ENCODE measurements at regions not wholly inside any gene's neighbourhood (a gene's known extent, or its start where the extent isn't known, plus 50 kb on each side); places are given as distances from the start of the nearest gene placed in this dataset.
"Not testable (repeated sequence)": the region's sequence is repeated elsewhere in the genome, so short reads cannot be mapped to it uniquely, and the experiment has no call there.

- Histone ChIP-seq H2AFZ (replicated peaks; ENCODE audit: low read length, poor library complexity) (no peak overlapping the region), H3K9me1 (ENCODE audit: insufficient read depth, low read length) (no peaks in the 10 kb centered on the region), H4K8ac (ENCODE audit: low read depth in 2 of 2, low read length in 2 of 2) (no peak overlapping the region), H4K5ac (ENCODE audit: low read depth, low read length) (no peak overlapping the region), H3K18ac (ENCODE audit: low read depth, low read length) (no peak overlapping the region), H3K14ac (replicated peaks; ENCODE audit: low read depth, low read length) (no peak overlapping the region), H2BK5ac (ENCODE audit: low read depth, low read length, poor library complexity, severe bottlenecking) (no peak overlapping the region), H4K91ac (ENCODE audit: insufficient read depth, low read depth, low read length) (no peak overlapping the region), H3K79me1 (ENCODE audit: low read depth in 1 of 2, low read length in 2 of 2) (no peaks in the 10 kb centered on the region), H2BK15ac (ENCODE audit: low read depth, low read length) (no peak overlapping the region), H3K4me2 (ENCODE audit: low read depth, low read length) (no peak overlapping the region), H3K56ac (ENCODE audit: extremely low read depth, insufficient read depth, low read length) (no peak overlapping the region), H3K4ac (ENCODE audit: low read depth, low read length) (no peak overlapping the region), H3K9me3 (ENCODE audit: control insufficient read depth, insufficient read depth, low read length) (no peaks in the 10 kb centered on the region), H2AK9ac (replicated peaks; ENCODE audit: low read depth, low read length, poor library complexity) (no peak overlapping the region), H4K20me1 (ENCODE audit: insufficient read depth, low read length) (no peaks in the 10 kb centered on the region), H3K4me1 (ENCODE audit: control insufficient read depth, insufficient read depth, low read length) (no peaks in the 10 kb centered on the region), H2AK5ac (ENCODE audit: low read depth, low read length) (no peak overlapping the region), H2BK120ac (ENCODE audit: low read depth, low read length) (no peak overlapping the region), H3K23ac (ENCODE audit: low read depth, low read length) (no peak overlapping the region), H3K27ac (ENCODE audit: insufficient read depth, low read length) (no peak overlapping the region), H3K4me3 (ENCODE audit: insufficient read depth, low read depth, low read length) (no peak overlapping the region), H2BK20ac (ENCODE audit: low read depth, low read length) (no peak overlapping the region), H3K36me3 (ENCODE audit: control insufficient read depth, insufficient read depth, low read length) (no peaks in the 10 kb centered on the region), H3K9ac (ENCODE audit: low read depth, low read length) (no peak overlapping the region), H3K27me3 (ENCODE audit: control insufficient read depth, insufficient read depth, low read length) (no peaks in the 10 kb centered on the region)
- DNase-seq (no peak), ATAC-seq (ENCODE audit: low read depth) (no peak)
- WGBS, 2 experiments (ENCODE audit: extremely low coverage in 2 of 2, insufficient read length in 1 of 2), result no CpG with 5 or more reads among the region's 3 CpGs
- in situ Hi-C loops (cut with MboI; ENCODE audit: low sequenced_read_pairs), result no loop called here
- dilution Hi-C loops (cut with HindIII; ENCODE audit: low sequenced_read_pairs, unreplicated experiment), result no loop called here
- no peak for TF ChIP-seq FOS (IDR thresholded peaks at IDR 0.05; ENCODE audit: low read depth, low read length)
- no peak for TF ChIP-seq POLR2A (IDR thresholded peaks at IDR 0.05; ENCODE audit: low read depth, low read length)
- no peak for TF ChIP-seq BHLHE40 (IDR thresholded peaks at IDR 0.05; ENCODE audit: low read depth, low read length)
- no peak for TF ChIP-seq MAFK (IDR thresholded peaks at IDR 0.05; ENCODE audit: low read depth, low read length)
- POLR2A ChIA-PET (ENCODE audit: unreplicated experiment), result no interaction called here
- BruUV-seq (replicated peaks), result no TSS peak
- CTCF ChIA-PET, result no interaction called here
- intact Hi-C loops (cut with micrococcal nuclease), result no loop called here
Observed at GRCh38 chr9:29183971-29184370, 1610.7 kb upstream of the C9orf72 start.

GRCh38 chr9:29188771-29189170 lies 1615.5 kb upstream of the C9orf72 start:
- H3K14ac ChIP-seq (replicated peaks; ENCODE audit: low read depth, low read length); H3K79me1 ChIP-seq (ENCODE audit: low read depth in 1 of 2, low read length in 2 of 2); H2BK15ac ChIP-seq (ENCODE audit: low read depth, low read length); intact Hi-C loops (cut with micrococcal nuclease); H3K9me1 ChIP-seq (ENCODE audit: insufficient read depth, low read length); H2AFZ ChIP-seq (replicated peaks; ENCODE audit: low read length, poor library complexity); H4K20me1 ChIP-seq (ENCODE audit: insufficient read depth, low read length); H3K23ac ChIP-seq (ENCODE audit: low read depth, low read length); H2BK120ac ChIP-seq (ENCODE audit: low read depth, low read length); H3K9me3 ChIP-seq (ENCODE audit: control insufficient read depth, insufficient read depth, low read length); BruUV-seq (replicated peaks); POLR2A ChIA-PET (ENCODE audit: unreplicated experiment); H3K18ac ChIP-seq (ENCODE audit: low read depth, low read length); H2BK5ac ChIP-seq (ENCODE audit: low read depth, low read length, poor library complexity, severe bottlenecking); H2AK5ac ChIP-seq (ENCODE audit: low read depth, low read length); H3K4me3 ChIP-seq (ENCODE audit: insufficient read depth, low read depth, low read length); H3K4me1 ChIP-seq (ENCODE audit: control insufficient read depth, insufficient read depth, low read length); H3K27me3 ChIP-seq (ENCODE audit: control insufficient read depth, insufficient read depth, low read length); H3K9ac ChIP-seq (ENCODE audit: low read depth, low read length); in situ Hi-C loops (cut with MboI; ENCODE audit: low sequenced_read_pairs); H3K56ac ChIP-seq (ENCODE audit: extremely low read depth, insufficient read depth, low read length); H4K8ac ChIP-seq (ENCODE audit: low read depth in 2 of 2, low read length in 2 of 2); dilution Hi-C loops (cut with HindIII; ENCODE audit: low sequenced_read_pairs, unreplicated experiment); DNase-seq; H3K4ac ChIP-seq (ENCODE audit: low read depth, low read length); H4K5ac ChIP-seq (ENCODE audit: low read depth, low read length); H3K4me2 ChIP-seq (ENCODE audit: low read depth, low read length); H2BK20ac ChIP-seq (ENCODE audit: low read depth, low read length); H3K27ac ChIP-seq (ENCODE audit: insufficient read depth, low read length); CTCF ChIA-PET; H2AK9ac ChIP-seq (replicated peaks; ENCODE audit: low read depth, low read length, poor library complexity); H4K91ac ChIP-seq (ENCODE audit: insufficient read depth, low read depth, low read length); H3K36me3 ChIP-seq (ENCODE audit: control insufficient read depth, insufficient read depth, low read length); ATAC-seq (ENCODE audit: low read depth): not testable (repeated sequence)
- WGBS, 2 experiments (ENCODE audit: extremely low coverage in 2 of 2, insufficient read length in 1 of 2), result no CpG with 5 or more reads among the region's 34 CpGs
